Adrenal gland (tissue), 5 donors: ENCODE measurements at regions not wholly inside any gene's neighbourhood (a gene's known extent, or its start where the extent isn't known, plus 50 kb on each side); places are given as distances from the start of the nearest gene placed in this dataset.

ENCODE experiments used
- POLR2A ChIP-seq, 2 donors: fragments of 450-650 bp; IDR thresholded peaks; one replicate each; pipeline ENCODE4 v1.6.1; 2017; ENCODE audit warnings: antibody characterized with exemption in 2 of 2, mild to moderate bottlenecking in 2 of 2, moderate library complexity in 1 of 2
- TF ChIP-seq, protein P1 (sequence below), 6 experiments: fragments of 450-650 bp in 4 of 6; fragments of 200-600 bp in 2 of 6; sonication (generic) in 1 of 6; IDR thresholded peaks; 1 replicate in 5 of 6; 2 replicates in 1 of 6; pipeline versions ENCODE4 v1.5.1 to v1.8.0; 2016 to 2021; ENCODE audit warnings: antibody characterized with exemption in 6 of 6, mild to moderate bottlenecking in 2 of 6, moderate library complexity in 1 of 6
- donor health status: DM: no; HTN: no; CAD: no.

DNA sequence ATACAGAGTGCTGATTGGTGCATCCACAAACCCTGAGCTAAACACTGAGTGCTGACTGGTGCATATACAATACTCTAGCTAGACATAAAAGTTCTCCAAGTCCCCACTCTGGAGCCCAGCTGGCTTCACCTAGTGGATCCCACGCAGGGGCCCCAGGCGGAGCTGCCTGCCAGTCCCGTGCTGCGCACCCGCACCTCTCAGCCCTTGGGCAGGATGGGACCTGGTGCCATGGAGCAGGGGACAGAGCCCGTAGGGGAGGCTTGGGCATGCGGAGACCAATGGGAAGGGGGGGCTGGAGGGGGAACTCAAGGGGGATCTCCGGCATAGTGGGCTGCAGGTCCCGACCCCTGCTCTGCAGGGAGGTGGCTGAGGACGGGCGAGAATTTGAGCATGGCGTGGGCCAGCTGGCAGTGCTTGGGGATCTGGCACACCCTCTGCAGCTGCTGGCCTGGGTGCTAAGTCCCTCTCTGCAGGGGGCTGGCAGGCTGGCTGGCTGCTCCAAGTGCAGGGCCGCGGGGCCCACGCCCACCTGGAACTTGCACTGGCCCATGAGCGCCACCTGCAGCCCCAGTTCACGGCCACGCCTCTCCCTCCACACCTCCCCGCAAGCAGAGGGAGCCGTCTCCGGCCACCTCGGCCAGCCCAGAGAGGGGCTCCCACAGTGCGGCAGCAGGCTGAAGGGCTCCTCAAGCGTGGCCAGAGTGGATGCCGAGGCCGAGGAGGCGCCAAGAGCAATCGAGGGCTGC is 104.9 kb downstream of the NTMT2 start:
- TF ChIP-seq POLR2A (IDR thresholded peaks at IDR 0.05) = no peak
- TF ChIP-seq, protein P1, sequence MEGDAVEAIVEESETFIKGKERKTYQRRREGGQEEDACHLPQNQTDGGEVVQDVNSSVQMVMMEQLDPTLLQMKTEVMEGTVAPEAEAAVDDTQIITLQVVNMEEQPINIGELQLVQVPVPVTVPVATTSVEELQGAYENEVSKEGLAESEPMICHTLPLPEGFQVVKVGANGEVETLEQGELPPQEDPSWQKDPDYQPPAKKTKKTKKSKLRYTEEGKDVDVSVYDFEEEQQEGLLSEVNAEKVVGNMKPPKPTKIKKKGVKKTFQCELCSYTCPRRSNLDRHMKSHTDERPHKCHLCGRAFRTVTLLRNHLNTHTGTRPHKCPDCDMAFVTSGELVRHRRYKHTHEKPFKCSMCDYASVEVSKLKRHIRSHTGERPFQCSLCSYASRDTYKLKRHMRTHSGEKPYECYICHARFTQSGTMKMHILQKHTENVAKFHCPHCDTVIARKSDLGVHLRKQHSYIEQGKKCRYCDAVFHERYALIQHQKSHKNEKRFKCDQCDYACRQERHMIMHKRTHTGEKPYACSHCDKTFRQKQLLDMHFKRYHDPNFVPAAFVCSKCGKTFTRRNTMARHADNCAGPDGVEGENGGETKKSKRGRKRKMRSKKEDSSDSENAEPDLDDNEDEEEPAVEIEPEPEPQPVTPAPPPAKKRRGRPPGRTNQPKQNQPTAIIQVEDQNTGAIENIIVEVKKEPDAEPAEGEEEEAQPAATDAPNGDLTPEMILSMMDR (IDR thresholded peaks at IDR 0.05) = no peak
